ENCODE measurements at regions not wholly inside any gene's neighbourhood (a gene's known extent, or its start where the extent isn't known, plus 50 kb on each side); places are given as distances from the start of the nearest gene placed in this dataset.

DNA sequence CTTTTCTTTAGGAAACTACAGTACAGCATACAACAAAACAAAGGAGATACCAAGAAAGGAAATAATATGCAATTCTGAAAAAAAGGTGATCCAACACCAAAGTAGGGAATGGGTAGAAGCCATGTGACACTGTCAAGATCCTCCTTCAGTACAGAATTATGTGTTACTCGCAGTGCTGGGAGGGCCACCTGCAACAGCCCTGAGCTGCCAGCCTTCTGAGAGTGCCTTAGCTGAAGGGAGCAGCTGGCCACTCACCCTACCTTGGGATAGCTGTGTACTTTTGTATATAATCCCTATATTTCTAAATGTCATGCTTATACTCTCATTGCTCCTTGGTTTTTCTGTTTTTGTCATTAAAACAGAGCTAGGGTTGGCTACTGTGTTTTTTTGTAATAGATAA lies 1518.2 kb upstream of the PCDH20 start:
- FAIRE-seq = no peak

DNA sequence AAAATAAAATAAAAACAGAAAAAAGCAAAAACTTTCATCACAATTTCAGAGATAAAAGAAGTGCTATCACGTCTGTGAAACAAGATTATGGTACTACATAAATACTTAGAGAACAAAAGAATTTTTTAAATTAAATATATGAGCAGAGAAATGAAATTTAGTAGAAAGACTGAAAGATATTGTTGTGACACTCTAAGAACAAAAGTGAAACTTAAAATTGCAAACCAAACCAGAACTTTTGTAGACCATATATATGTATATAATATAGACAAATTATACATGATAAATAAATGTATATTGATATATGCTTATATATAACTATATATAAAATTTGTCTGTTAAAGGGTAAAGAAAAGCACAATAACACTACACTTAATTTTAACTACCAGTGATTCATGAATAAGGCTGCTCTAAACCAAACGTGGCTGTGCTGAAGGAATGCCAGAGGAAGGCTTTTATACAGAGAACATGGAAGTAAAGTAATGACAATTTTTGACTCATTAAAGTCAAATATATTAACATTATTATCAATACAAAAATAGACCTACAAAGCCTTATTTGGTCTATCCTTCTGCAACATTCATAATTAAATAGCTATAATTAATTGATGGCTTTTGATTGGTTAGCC lies 1516.7 kb upstream of the PCDH20 start:
- DNase-seq (ENCODE audit: insufficient read length, low spot score) (no peak), FAIRE-seq (no peak)

More for the DNA sequence above, 1518.2 kb upstream of the PCDH20 start:
- no peak for DNase-seq (ENCODE audit: insufficient read length, low spot score)

DNA sequence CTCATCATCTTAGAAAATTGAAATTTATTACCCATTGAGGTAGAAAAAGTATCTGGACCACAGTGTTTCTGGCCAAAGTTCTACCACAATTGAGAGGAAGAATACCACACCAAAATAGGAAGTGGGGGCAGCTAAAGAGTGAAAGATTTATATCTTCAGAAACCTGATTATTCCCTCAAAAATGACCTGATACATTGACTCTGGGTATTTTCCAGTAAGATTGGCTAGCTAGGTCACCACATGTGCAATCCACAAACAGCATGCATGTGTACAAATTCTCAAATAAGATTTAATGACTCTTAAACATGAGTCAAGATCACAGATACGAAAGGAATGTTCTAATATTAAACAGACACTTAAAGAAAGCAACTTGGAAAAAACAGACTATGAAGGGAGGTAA lies 1516.2 kb upstream of the PCDH20 start:
- FAIRE-seq = no peak
- no peak for DNase-seq (ENCODE audit: insufficient read length, low spot score)

DNA sequence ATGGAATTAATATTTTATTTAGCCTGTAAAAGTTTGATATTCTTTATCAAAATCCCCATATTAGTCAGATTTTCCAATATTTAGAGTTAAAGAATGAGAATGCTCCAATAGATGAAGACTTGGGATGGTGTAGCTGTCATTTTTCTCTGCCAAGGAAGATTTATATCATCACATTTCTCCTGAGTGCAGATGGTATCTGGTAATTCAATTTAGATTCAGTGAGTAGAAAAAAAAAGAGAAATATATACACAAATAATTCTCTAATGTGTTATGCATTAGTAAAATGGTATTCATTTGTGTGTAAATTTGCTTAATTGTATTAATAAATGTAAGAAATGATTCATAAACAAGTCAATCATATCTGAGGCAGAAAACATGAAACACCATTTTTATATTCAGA lies 1508.7 kb upstream of the PCDH20 start:
- FAIRE-seq (no peak), DNase-seq (ENCODE audit: insufficient read length, low spot score) (no peak)

DNA sequence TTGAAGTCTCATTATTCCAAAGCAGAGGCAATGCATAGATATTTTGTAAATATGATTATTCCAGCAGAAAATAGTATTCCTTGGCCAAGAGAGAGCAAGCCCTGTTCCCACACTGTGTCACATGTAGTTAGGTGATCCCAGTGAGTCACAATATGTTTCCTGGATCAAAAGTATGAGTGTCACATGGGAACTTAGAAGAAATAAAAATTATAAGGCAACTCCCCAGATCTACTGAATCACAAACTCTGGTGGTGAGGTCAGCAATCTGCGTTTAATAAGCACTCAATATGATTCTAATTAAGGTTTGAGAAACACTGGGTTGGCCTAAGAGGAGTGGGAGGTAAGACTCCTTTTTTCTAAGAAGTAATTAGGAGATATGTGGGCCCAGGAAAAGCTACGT lies 1504.5 kb upstream of the PCDH20 start:
- DNase-seq (ENCODE audit: insufficient read length, low spot score) (no peak), FAIRE-seq (no peak)

DNA sequence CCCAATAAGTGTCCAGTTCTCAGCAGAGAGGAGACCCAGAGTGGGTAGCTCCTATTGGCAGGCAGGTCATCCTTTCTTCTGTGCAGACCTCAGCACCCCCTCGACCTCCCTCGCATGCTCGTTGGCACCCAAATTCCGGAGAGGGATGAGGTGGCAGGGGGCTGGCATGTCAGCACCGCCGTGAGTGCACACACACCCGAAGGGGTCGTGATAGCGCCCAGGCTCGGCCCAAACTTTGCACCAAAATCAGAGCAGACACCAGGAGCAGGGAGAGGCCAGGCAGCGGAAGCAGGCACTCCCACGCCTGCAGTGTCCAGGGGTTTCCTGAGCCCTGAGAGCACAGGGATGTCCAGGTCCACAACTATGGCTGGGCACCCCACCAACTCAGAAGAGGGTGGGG lies 1503.8 kb upstream of the PCDH20 start:
- no peak for DNase-seq (ENCODE audit: insufficient read length, low spot score)
- no peak for FAIRE-seq

DNA sequence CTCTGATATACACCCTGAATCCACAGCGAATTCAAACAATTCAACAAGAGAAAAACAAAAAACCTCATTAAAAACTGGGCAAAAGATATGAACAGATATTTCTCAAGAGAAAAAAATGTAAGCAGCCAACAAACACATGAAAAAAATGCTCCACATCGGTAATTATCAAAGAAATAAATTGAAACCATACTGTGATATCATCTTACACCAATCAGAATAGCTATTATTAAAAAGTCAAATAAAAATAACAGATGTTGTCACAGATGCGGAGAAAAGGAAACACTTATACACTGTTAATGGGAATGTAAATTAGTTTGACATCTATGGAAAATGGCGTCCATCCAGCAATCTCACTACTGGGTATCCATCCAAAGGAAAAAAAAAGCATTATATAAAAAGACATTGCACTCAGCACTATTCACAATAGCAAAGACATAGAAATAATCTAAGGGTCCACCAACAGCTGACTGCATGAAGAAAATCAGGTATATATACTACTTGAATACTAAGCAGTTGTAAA lies 1495.0 kb upstream of the PCDH20 start:
- DNase-seq (ENCODE audit: insufficient read length, low spot score) (no peak), FAIRE-seq (no peak)

DNA sequence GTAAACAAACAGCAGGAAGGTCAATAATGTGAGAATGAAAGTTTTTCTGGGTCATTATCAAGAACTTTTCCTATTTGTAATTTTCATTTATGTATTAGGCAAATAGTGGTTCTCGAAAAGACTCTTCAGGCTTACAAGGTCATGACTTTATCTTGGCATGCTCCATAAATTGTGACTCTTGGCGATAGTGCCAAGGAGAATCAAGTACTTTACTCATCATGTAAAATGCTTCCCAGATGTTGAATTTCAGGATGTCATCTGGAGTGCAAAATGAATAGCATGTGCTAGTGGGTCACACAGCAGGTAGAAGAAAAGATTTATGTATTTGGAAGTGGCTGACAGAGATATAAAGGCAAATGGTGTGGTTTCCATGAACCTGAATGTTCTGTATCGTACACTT lies 1492.7 kb upstream of the PCDH20 start:
- no peak for FAIRE-seq

DNA sequence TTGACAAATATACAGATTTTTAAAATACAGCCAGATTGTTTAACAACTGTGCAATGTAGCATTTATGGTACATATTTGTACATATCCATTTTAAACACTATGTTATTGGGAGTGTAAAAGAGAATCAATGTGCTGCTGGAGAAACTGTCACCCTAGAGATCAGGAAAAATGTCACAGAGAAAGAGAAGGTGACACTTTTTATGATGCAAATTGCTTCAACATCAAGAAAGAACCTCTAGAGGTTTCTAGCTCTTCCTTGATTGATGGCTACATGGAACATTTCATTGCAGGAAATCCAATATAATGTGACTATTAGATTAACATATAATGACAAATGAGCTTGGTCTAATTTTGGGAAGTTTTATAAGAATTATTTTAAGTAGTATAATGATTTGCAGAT lies 1491.2 kb upstream of the PCDH20 start:
- FAIRE-seq (no peak), DNase-seq (ENCODE audit: insufficient read length, low spot score) (no peak)

More for the DNA sequence above, 1492.7 kb upstream of the PCDH20 start:
- no peak for DNase-seq (ENCODE audit: insufficient read length, low spot score)

DNA sequence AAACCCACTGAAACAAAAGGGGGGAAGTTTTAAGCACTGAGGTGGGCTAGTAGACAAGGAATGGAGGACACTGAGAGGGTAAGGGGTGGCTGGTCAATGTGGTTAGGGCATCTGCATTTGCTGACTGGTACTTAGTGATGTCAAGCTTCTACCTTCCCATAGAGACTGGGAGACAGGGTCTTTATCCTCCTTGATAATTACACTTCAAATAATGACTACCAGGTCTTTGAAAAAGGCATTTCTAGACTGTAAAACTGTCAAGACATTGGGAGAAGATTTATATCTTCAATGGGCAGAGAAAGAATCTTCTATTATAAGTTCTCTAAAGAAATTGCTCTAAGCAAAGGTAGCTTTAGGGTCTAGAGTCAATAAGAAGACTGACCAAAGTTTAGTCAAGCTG lies 1490.8 kb upstream of the PCDH20 start:
- FAIRE-seq = no peak
- no peak for DNase-seq (ENCODE audit: insufficient read length, low spot score)

DNA sequence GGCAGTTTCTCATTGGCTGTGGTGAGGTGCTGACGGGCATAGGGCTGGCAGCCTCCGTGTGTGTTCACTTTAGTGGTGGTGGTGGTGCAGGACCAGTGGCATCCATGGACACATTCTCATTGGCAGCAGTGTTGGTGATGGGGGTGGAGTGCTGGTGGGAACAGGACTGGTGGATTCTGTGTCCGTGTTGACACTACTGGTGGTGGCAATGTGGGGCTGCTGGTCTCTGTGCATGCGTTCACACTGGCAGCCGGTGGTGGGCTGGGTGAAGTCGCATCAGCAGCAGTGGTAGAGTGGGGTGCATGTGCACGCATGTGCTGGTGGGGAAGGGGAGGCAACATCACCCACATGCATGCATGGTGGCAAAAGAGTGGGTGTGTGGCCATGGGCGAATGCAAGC lies 1471.4 kb upstream of the PCDH20 start:
- FAIRE-seq = no peak
- no peak for DNase-seq (ENCODE audit: insufficient read length, low spot score)

DNA sequence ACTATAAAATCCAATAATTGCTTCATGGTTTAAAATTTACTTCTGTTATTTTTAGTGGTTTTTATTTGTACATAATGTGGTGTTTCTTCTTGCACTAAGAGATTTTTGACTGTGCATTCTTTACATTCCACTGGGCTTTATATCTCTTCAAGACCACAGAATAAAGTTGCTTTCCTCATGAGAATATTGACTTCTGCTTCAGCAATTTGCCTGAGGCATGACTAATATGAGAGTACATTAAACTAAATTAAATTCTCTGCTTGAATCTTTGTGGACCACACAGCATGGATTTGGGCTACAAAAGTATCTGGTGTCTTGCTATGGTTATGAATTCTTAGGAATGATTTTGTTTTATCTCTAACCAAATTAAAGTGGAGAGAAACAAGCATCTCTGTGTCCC lies 1463.4 kb upstream of the PCDH20 start:
- DNase-seq (ENCODE audit: insufficient read length, low spot score) (no peak), FAIRE-seq (no peak)

DNA sequence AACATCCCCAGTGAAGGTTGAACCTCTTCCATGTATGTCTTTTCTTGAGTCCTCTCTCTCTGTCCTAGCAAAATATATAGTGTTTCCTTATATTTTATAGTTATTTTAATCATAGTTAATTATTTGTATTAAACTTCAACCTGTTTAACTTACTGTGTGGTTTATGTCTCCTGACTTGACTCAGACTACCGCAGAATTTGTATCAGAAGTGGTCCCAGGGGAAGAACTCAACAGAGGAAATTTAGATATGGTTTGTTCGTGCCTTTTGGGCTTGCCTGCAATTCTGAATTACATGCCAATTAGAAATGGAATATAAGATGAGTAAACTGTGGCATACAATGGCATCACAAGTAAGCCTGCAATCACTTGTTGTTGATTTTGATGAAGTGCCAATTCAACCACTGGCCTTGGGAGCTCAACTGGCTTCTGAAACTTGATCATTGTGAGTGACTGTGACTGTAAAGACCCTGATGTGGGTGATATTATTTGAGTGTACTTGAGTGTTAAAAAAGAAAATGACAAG lies 1459.5 kb upstream of the PCDH20 start:
- no peak for DNase-seq (ENCODE audit: insufficient read length, low spot score)

DNA sequence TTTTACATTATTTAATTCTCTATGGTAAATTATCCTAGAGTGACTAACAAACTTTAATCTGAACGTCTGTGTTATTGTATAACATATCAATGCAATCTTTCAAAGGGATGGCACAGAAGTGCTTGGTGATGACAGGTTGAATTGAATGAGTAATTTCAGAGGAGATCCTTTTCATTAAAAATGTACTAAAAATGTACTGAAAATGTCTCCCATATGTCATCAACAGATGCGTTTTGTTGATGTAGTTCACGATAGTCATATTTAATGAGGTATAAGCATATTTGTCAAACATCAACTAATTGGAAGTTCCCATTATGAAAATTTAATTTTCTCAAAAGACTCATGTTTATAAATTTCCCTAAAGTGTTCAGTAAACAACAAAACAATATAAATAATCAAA lies 1434.7 kb upstream of the PCDH20 start:
- FAIRE-seq (no peak), DNase-seq (ENCODE audit: insufficient read length, low spot score) (no peak)

More for the DNA sequence above, 1459.5 kb upstream of the PCDH20 start:
- no peak for FAIRE-seq

DNA sequence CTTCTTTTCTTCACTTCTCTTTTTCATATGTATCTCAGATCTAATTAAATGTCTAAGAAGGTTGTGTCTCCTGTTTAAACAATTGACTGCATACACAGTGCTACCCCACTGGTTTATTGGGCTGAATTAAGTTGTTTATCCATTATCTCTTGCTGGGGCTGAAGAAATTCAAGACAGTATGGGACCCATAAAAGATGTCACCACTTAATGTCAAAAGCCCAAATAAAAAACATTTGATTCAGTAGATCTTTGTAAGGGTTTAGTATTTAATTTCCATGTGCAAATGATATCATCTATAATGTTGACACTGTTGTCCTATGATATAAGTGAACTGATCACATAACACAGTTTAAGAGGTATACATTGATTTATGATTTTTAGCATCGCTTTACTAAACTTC lies 1431.9 kb upstream of the PCDH20 start:
- FAIRE-seq (no peak), DNase-seq (ENCODE audit: insufficient read length, low spot score) (no peak)

DNA sequence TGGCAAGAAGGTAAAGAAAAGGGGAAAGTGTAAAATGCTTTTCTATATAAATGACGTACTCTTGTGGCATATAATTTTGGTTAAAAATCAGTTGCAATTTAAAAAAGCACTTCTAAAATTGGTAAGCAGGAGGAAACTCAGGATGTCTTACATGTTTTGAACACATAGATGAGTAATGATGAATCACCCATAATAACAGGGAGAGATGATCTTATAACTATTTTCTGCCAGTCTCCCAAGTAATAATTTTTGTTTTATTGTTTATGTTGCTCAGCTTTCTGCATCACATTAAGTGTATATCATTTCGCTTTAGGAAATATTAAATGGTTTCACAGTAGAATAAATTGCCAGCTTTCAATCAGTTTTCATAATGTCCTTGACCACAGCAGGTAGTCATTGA lies 1430.7 kb upstream of the PCDH20 start:
- no peak for FAIRE-seq
- no peak for DNase-seq (ENCODE audit: insufficient read length, low spot score)

DNA sequence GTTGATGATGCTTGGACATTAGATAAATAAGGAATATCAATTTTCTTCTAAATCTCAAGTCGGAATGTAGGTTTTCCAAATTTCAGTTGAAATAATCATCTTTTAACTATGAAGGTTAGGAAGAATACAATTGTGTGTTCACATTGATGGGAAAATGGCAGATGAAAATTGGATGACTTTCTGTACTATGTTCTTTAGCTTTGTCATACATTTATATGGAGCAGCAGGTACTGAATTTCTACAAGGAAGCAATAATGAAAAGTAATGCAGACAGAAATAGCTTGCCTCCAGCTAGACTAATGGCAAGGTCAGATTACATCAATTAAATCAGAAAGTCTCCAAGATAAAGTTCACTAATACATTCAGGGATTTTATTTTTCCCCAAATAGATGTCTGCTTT lies 1423.7 kb upstream of the PCDH20 start:
- DNase-seq (ENCODE audit: insufficient read length, low spot score) (no peak), FAIRE-seq (no peak)

DNA sequence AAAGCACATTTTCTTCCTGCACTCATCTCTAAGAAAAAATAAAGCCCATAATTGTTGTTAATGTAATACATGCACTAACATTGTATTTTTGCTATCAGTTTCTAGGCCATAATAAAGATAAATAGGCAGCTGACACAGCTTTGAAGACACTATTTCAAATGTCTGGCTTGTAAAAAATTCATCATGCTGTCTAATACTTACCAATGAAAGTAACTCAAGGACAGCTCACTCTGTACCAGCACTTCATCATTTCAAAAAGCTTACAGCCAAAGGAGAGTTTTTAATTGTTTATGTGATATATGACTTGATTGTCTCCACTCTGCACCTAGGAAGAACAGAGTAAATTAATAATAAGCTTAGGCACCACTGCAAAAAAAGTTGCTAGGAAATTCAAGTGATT lies 1423.3 kb upstream of the PCDH20 start:
- no peak for FAIRE-seq

DNA sequence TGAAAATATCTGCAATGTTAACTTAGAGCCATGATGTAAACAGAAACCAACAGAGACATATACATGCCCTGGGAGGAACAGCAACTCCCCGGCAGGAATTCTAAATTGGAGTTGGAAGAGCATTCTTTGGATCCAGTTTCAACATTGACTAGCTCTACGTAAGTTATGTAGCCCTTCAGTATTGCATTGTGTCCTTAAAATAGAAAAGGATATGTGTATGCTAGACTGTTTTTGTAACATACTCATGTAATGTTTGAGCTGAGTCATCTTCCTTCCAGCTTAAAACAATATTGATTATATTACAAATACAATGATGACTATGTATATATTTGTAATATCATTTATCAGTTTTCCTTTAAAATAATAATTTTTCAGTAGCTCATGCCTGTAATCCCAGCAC lies 1422.2 kb upstream of the PCDH20 start:
- no peak for FAIRE-seq
- DNase-seq (ENCODE audit: insufficient read length, low spot score) = no peak

More for the DNA sequence above, 1423.3 kb upstream of the PCDH20 start:
- DNase-seq (ENCODE audit: insufficient read length, low spot score) = no peak

DNA sequence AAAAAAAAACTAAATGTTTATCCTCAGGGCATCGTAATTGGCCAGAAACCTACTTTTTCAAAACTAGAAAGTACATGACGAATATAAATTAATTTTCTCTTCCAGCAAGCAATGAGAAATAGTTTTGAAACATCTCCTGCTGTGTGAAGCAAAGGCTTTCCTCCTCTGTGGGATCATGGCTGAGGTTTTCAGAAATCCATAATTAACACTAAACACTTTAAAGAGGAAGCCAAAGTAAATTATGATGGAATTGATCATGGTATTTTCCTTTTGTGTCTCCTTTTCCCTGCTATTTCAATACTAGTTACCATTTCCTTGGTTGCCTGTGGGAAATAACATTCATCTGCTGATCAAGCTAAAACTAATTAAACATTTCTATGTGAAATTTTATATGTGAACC lies 1413.8 kb upstream of the PCDH20 start:
- FAIRE-seq = no peak
- DNase-seq (ENCODE audit: insufficient read length, low spot score) = no peak

DNA sequence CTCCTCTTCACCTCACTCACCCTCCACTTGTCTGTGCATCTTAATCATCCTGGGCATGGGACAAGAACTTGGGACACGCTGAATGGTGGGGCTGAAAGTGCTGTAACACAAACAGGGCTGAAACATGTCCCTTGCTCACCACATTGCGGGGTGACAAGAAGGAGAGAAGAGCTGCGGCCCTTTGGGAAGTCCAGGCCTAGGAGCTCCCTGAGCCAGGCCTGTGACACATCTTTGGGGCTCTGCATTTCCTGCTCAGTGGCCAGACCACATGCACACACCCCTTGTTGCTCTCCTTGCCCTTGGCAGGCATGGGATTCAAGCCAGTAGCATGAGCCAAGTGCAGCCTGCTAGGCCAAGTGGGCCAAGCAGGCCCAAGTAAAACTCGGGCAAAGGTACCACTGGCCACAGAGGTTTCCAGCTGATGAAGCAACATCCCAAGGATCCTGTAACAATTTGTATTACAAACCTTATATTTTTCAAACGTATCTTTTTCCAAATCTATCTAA lies 1384.3 kb upstream of the PCDH20 start:
- FAIRE-seq = no peak

DNA sequence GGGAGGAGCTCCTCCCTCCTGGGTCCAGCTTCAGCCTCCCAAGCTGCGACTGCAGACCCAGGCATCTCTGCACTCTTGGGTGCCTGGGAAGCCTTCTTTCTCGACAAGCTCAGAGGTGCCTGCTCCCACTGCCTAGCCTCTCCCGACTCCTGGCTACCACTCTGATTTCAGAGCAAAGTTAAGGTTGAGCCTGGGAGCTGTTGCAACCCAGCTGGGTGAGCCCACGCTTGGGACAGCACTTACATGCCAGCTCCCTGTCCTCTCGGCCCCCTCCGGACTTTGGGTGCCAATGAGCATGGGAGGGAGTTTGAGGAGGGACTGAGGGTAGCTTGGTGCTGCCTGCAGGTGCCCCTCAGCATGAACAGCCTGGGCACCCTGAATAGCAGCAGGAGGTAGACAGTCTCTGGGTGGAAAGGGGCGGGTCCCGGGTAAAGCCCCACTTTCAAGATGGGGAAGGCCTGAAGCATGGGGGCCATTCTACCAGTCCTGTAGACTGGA lies 1383.4 kb upstream of the PCDH20 start:
- DNase-seq (ENCODE audit: insufficient read length, low spot score) (no peak), FAIRE-seq (no peak)

More for the DNA sequence above, 1384.3 kb upstream of the PCDH20 start:
- no peak for DNase-seq (ENCODE audit: insufficient read length, low spot score)
